Activated CD4-positive, CD25-positive, alpha-beta regulatory T cell treated with anti-CD3 and anti-CD28 coated beads, Interleukin-2, amount 50 U/mL, for 24 hours (primary cell): ENCODE measurements at regions not wholly inside any gene's neighbourhood (a gene's known extent, or its start where the extent isn't known, plus 50 kb on each side); places are given as distances from the start of the nearest gene placed in this dataset.
"Not testable (repeated sequence)": the region's sequence is repeated elsewhere in the genome, so short reads cannot be mapped to it uniquely, and the experiment has no call there.

ENCODE experiments used
- ATAC-seq, 2 donors: fragments of 150-1000 bp; cut with Tn5 transposase; one replicate each; pipeline ENCODE4 v1.10.0; 2021; ENCODE audit warnings: mild to moderate bottlenecking in 1 of 2, moderate library complexity in 1 of 2

DNA sequence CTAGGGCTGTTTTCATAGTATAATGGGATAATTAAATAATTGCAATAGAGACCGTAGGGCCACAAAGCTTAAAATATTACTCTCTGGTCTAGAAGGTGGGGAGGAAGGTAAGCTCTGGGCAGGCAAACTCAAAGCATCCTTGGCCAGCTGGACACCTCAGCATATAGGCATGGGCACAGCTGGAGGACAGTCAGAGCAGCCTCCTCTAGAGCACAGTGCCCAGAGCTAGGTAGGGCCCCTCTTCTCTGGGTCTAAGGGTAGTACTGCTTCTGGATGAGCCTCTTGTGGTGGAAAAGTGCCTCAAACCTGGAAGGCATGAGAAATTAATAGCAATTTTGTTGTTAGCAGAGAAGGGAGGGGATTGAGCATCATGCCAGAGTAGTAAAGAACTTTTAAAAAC is 116.9 kb upstream of the FOXN2 start:
- no peak for ATAC-seq

GRCh38 chr2:48198371-48198770 is 116.1 kb upstream of the FOXN2 start:
- no peak for ATAC-seq

- no peak for ATAC-seq
These were observed 115.4 kb upstream of the FOXN2 start for GRCh38 chr2:48199070-48199469.

DNA sequence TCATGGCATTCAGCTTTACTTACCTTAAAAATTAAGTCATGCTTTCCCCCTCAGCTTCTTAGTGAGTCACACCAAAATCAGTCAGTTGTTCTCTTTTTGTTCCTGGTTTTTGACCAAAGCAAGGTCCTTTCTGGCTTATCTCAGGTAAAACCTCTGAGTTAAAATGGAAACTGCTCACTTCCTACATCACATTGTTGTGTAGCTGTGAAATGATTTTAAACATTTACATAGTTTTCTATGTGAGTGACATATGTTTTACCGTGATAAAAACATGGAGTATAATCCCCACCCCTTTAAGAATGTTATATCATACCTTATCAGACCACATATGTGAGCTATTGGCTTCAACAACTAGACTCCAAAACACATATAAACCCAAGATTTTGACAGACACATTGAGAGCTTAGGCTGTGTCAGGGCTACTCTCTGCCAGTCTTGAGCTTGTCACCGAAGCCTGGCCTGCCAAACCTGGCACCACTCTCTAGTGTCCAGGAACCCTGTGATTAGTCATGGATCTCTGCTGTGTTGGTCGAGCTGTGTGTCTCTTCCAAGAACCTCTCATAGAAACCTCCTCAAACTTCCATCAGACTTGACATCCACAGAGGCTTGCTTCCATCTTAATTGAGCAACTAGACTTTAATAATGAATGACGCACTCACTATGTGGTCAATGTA is 113.7 kb upstream of the FOXN2 start:
- ATAC-seq = no peak

DNA sequence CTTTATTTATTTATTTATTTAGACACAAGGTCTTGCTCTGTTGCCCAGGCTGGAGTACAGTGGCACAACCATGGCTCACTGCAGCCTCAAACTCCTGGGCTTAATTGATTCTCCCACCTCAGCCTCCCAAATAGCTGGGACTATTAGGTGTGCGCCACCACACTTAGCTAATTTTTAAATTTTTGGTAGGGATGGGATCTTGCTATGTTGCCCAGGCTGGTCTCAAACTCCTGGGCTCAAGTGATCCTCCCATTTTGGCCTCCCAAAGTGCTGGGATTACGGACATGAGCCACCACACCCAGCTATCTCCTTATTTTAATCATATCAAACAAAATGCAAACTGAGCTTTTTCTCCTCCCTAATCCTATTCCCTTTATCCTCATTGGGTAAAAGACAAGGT is 113.0 kb upstream of the FOXN2 start:
- not testable (repeated sequence) for ATAC-seq

- no peak for ATAC-seq
These were observed 111.4 kb upstream of the FOXN2 start for GRCh38 chr2:48202863-48203642.

GRCh38 chr2:48203668-48204067 is 110.8 kb upstream of the FOXN2 start:
- no peak for ATAC-seq

DNA sequence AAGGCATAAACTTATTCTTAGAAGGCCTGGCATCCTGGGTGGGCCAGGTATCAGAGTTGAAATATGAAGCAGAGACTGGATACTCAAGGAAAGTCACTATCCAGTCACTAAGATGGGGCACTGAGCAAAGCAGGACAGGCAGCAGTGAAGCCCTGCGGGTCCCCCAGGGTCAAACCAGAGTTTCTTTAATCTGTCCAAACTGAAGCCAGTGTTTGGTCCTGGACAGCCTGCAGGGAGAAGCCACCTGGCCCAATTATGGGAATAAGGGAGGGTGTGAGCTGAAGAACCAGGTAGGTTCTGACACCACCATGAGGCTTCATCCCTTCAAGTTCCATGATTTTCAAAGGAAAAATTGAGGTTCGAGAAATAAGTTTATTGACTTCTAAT is 109.7 kb upstream of the FOXN2 start:
- no peak for ATAC-seq

- peak in 1 of 2 donors; percentile 24 for ATAC-seq
These were observed 109.2 kb upstream of the FOXN2 start for GRCh38 chr2:48205137-48205798.

- not testable (repeated sequence) for ATAC-seq
These were observed 108.3 kb upstream of the FOXN2 start for GRCh38 chr2:48206056-48206656.

- ATAC-seq = no peak
These were observed 107.3 kb upstream of the FOXN2 start for GRCh38 chr2:48207201-48207641.

DNA sequence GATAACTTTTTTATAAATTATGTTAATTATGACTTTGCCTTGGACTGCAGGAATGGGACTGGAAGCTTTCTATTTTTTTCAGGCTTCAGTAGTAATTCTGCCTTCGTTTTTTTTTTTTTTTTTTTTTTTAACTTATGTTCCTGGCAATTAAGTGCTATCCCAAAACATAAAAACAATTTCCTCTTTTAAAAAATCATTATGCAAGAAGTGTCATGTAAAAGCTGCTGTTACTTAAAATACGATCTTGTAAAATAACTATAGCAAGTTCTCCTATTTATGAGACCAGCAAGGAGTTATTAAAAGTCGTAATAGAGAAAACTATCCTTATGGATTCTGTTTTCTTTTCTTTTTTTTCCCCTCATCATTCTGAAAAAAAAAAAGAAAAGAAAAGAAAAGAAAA is 106.6 kb upstream of the FOXN2 start:
- no peak for ATAC-seq

- no peak for ATAC-seq
These were observed 105.1 kb upstream of the FOXN2 start for GRCh38 chr2:48209214-48209885.

- no peak for ATAC-seq
These were observed 104.3 kb upstream of the FOXN2 start for GRCh38 chr2:48210189-48210588.

GRCh38 chr2:48213646-48214045 is 100.8 kb upstream of the FOXN2 start:
- no peak for ATAC-seq

DNA sequence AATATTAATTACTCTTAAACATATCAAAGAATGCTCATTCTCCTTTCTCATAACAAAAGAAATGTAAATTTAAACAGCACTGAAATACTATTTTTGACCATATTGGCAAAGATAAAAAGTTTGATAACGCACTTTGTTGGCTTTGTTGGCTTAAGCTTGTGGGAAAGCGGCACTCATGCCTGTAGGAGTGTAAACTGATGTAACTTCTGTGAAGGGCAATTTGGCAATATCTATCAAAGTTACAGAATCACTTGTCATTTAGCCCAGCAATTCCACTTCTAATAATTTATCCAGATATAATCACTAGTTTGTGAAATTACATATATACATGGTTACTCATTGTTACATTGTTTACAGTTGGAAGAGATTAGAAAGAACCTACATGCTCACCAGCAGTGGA is 96.3 kb upstream of the FOXN2 start:
- no peak for ATAC-seq

DNA sequence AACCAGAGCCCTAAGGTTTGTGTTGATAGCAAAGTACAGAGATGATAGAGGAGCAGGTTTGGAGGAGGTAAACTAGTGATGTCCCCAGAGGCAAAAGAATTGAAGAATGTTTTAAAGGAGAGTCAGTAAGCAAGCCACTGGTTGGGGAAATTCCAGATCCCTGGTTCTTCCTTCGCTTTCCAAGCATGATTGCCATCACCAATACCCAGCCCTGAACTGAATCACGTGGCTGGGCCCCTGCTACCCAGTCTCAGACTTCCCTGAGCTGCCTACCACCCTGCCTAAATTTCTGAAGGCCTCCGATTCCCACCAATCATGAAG is 95.3 kb upstream of the FOXN2 start:
- no peak for ATAC-seq

GRCh38 chr2:48219555-48220436 is 94.7 kb upstream of the FOXN2 start:
- ATAC-seq = no peak

DNA sequence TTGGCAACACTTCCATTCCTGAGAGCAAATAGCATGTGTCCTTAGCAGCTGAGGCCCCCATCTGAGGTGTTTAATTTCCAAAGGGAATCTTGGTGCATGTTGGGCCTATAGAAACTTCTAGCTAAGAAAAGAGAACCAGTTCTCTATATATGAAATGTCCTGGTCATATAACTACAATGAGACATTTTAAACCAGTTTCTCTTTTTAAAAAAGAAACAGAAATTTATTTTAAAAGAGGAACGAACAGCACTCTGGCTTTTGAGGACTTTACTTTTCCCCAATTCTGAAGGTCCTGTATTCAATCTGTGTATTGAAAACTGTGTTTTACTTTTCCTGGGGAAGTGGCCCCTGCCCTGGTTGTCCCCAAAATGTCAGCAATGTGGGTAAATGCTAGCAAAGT is 94.0 kb upstream of the FOXN2 start:
- peak in 1 of 2 donors; percentile 17 for ATAC-seq

DNA sequence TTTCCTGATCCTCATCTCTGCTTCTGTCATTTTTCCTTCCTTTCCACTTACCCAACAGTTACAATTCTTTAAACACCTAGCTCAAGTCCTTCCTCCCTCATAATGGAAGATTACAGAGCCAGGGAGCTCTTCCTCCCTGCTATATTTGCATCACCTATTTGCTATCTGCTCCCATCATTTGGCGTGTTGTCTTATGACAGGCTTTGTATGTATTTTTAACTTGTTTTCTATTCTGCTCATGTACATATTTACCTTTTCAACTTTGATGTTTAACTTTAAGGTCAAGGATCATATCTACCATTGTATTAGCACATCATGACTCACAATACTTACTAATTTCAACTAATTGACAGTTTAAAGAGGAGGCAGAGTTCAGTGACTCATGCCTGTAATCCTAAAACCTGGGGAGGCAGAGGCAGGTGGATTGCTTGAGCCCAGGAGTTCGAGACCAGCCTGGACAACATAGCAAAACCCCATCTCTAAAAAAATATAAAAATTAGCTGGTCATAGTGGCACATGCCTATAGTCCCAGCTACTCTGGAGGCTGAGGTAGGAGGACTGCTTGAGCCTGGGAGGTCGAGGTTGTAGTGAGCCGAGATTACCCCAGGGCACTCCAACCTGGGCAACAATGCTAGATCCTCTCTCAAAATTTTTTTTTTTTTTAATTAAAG is 92.5 kb upstream of the FOXN2 start:
- peak; percentile 70 to 73 for ATAC-seq

DNA sequence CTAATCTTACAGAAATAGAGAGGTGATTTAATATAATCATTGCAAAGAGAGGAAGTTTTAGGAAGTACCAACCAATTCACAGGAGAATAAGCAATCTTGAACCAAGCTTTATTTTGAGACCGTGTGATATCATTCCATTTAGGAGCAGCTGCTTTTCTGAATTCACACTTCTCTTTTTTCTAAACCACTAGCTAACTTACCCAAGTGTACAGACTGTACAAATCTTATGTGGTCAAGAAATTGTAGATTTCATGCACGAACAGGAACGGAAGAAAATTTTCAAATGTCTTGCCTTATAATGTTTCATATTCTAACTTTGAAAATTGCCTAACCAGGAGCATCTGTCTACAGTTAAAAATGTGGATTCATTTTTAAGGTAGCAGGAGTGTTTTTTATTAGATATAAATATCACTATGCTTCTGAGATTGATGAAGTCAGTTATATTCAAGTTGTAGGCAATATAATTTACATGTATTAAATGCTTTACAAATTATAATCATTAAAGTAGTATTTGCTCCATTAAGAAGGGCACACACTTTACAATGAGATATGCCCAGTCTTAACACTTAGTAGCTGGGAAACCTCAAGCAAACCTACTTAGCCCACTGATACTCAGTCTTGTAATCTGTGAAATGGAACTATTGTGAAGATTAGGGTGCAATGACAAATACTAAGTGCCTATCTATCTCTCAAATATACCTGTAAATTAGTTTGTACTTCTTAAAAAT is 86.7 kb upstream of the FOXN2 start:
- no peak for ATAC-seq
